Large intestine (tissue), 3 donors: ENCODE measurements at regions not wholly inside any gene's neighbourhood (a gene's known extent, or its start where the extent isn't known, plus 50 kb on each side); places are given as distances from the start of the nearest gene placed in this dataset.

Source experiments
- DNase-seq, 2 donors: peaks; one replicate each; pipeline versions ENCODE4 v3.0.0 to v3.0.0-alpha.2; 2013
- H3K27ac ChIP-seq: one replicate; pipeline ENCODE4 v1.5.1; 2013; ENCODE audit warnings: low read length
- H3K27me3 ChIP-seq: 2 replicates; pipeline ENCODE4 v1.6.1; 2013; ENCODE audit warnings: low read length; ENCODE audit not compliant: control insufficient read depth, insufficient read depth
- H3K36me3 ChIP-seq: 2 replicates; pipeline ENCODE4 v1.6.1; 2013; ENCODE audit warnings: low read length; ENCODE audit not compliant: control insufficient read depth, insufficient read depth
- H3K4me1 ChIP-seq: one replicate; pipeline ENCODE4 v1.6.1; 2013; ENCODE audit warnings: low read length; ENCODE audit not compliant: control insufficient read depth, insufficient read depth
- H3K4me3 ChIP-seq: one replicate; pipeline ENCODE4 v1.5.1; 2013; ENCODE audit warnings: low read length
- H3K9me3 ChIP-seq: one replicate; pipeline ENCODE4 v1.6.1; 2013; ENCODE audit warnings: mild to moderate bottlenecking, low read depth, low read length, moderate library complexity; ENCODE audit not compliant: control insufficient read depth
- WGBS: methylation state at CpG from one replicate; pipeline ENCODE4 v1.1.5; 2013; ENCODE audit warnings: low lambda C conversion rate; ENCODE audit not compliant: insufficient coverage; 5-methylcytosine and 5-hydroxymethylcytosine counted together

DNA sequence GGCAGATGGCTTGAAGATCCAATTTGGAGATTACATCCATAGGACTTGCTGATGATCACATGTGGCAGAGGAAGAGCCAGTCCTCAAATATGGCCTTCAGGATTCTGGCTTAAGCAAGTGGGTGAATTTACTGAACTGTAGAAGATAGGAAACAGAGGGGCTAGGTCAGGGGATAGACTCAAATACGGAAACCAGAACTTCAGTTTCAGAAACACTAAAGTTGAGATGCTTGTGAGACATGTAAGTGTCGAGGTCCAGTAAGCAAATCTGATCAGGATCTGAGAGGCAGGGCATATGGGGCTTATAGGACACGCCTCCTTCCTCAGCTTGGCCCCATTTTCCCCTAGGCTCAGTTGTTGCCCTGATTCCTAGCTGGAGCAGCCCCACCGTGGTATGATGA, 107.7 kb downstream of the LBH start:
- DNase-seq, result no peak
- H3K27ac ChIP-seq, result no peak overlapping the region
- no peaks in the 10 kb centered on the region for H3K9me3 ChIP-seq
- no peaks in the 10 kb centered on the region for H3K4me1 ChIP-seq
- no peaks in the 10 kb centered on the region for H3K36me3 ChIP-seq
- no peak overlapping the region for H3K4me3 ChIP-seq
- no peaks in the 10 kb centered on the region for H3K27me3 ChIP-seq
- 100% methylated on average over 1 of the region's 4 CpGs for WGBS

DNA sequence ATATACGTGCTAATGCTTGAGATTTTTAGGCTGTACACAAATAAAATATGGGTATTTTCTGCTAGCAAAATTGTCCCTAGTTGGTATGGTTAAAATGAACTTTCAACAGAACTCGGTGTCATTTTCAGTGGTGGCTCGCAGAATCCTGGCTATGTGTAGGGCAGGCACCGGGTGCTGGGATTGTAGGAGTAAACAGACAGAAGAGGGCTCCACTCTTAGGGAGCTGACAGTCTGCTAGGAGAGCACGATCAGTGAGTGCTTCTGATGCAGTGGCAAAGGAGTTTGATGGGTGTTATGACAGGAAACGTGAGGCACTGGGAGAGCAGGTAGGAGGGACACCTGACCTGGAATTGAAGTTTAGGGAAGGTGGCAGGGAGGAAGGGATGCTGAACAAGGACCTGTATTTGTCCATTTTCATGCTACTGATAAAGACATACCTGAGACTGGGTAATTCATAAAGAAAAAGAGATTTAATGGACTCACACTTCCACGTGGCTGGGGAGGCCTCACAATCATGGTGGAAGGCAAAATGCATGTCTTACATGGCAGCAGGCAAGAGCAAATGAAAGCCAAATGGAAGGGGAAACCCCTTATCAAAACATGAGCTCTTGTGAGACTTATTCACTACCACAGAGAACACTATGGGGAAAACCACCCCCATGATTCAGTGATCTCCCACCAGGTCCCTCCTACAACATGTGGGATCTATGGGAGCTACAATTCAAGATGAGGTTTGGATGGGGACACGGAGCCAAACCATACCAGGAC, 105.4 kb upstream of the LCLAT1 start:
- DNase-seq, result no peak
- Histone ChIP-seq H3K4me3 (no peak overlapping the region), H3K4me1 (no peaks in the 10 kb centered on the region), H3K36me3 (no peaks in the 10 kb centered on the region), H3K27me3 (no peaks in the 10 kb centered on the region), H3K27ac (no peak overlapping the region), H3K9me3 (no peaks in the 10 kb centered on the region)
- 78% methylated on average over 2 of the region's 8 CpGs for WGBS

DNA sequence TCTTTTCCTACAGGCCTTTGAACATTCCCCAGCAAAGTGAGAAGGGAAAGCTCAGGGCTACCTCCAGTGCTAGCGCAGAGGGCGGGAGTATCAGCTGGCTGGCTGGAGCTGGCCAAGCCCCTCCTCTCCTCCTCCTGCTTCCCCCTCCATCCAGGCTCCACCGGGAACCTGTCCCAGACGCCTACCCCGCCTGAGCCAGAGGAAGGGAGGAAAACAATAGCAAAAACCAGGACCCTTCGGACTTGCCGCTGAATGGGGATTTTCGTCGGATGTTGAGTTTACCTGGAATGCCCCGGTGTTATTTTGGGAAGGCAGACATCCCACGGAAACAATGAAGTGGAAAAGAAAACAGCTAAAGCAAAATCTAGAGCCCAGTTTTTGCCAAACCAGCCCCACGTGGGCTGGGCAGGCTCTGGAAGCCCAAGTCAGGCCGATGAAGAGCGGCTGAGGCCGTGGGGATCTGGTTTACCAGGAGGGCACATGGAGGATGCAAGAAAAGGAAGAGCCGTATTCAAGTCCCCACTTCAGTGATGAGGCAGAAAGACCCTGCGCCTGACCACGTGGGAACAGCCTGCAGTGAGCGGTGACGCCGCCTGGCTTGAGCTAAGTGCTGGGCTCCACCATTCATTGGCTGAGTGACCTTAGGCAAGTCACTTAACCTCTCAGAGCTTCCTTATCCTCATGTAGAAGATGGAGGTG, 100.4 kb upstream of the LCLAT1 start:
- peak in 1 of 2 donors; percentile 16 for DNase-seq
- H3K9me3 ChIP-seq, result no peaks in the 10 kb centered on the region
- no peak overlapping the region for H3K27ac ChIP-seq
- H3K4me3 ChIP-seq, result no peak overlapping the region
- WGBS, result 28% methylated on average over 5 of the region's 21 CpGs
- no peaks in the 10 kb centered on the region for H3K27me3 ChIP-seq
- H3K36me3 ChIP-seq, result no peaks in the 10 kb centered on the region
- no peaks in the 10 kb centered on the region for H3K4me1 ChIP-seq

DNA sequence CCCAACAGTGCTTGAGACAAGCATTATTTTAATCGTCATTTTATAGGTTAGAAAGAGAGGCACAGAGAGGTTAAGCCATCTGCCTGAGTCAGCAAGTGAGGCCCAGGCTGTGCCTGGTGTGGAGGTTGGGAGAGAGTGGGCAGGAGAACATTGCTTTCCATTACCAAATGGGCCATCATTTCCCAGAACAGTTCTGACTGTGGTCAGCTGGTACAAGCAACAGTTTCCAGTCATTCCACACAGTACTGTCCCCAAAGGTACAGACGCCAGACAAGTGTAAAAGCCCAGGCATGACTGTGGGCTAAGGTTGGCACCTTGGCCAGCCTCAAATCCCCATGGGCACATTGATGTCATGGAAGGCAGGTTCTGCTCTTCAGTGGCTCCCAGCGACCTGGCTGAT, 98.2 kb upstream of the LCLAT1 start:
- no peak overlapping the region for H3K4me3 ChIP-seq
- WGBS, result 100% methylated on average over 1 of the region's 3 CpGs
- H3K27ac ChIP-seq, result no peak overlapping the region

DNA sequence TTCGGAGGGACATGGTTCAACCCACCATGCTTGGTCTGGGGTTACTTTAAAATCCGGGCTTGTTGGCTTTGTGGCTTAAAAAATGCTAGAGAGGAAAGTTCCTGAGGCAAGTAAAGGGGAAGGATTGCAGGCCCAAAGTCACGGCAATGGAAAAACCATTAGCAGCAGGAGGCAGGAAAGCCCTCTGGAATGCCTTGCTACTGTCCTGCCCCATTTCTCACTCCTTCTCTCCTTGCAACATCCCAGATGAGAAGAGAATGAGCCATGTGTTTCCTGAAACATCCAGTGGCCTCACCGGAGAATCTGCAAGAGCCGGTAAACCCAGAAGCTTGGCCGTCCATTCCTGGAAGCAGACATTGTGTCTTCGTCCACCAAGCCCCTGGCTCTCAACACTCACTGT, 97.4 kb upstream of the LCLAT1 start:
- no peaks in the 10 kb centered on the region for H3K9me3 ChIP-seq
- H3K36me3 ChIP-seq, result no peaks in the 10 kb centered on the region
- no peaks in the 10 kb centered on the region for H3K27me3 ChIP-seq
- WGBS, result no CpG with 5 or more reads among the region's 7 CpGs
- H3K27ac ChIP-seq, result no peak overlapping the region
- no peaks in the 10 kb centered on the region for H3K4me1 ChIP-seq
- no peak overlapping the region for H3K4me3 ChIP-seq
- DNase-seq, result no peak

More for the DNA sequence above, 98.2 kb upstream of the LCLAT1 start:
- no peak for DNase-seq
- H3K4me1 ChIP-seq, result no peaks in the 10 kb centered on the region
- no peaks in the 10 kb centered on the region for H3K36me3 ChIP-seq
- no peaks in the 10 kb centered on the region for H3K27me3 ChIP-seq
- H3K9me3 ChIP-seq, result no peaks in the 10 kb centered on the region

DNA sequence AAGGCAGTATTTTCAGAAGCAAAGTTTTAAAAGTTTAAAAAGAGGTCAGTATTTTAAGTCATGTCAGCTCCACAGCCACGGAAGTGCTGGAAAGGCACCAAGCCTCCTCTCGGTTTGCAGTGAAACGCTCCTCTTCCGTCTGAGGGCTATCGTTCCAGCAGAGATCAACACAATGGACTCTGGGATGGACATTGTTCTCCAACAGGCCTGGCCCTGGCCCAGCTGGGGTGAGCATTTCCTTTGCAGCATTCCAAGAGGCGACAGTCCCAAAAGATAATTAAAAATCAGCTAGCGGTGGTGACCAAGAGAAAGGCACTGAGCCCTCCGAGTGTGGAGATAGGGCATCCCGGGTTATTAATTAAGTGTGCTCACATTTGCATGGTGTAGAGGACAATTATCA, 95.9 kb upstream of the LCLAT1 start:
- H3K9me3 ChIP-seq, result no peaks in the 10 kb centered on the region
- WGBS, result 84% methylated on average over 4 of the region's 9 CpGs
- no peak overlapping the region for H3K4me3 ChIP-seq

DNA sequence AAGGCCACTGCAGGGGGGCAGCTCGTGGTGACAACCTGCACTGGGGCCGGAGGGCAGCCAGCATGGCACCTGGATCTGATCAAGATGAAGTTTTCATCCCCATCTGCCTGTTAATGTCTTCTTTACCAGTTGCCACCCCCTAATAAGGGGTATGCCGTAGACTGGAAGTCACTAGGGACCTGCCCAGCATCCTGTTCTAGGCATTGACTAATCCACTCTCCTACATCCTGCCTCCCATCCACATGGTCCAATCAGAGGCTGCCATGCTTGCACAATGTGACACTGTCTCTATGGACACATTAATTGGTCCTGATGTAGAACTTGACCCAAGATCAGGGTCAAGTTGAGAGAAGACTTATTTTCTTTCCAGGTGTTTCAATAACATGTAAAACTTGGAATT, 95.1 kb upstream of the LCLAT1 start:
- Histone ChIP-seq H3K4me1 (no peaks in the 10 kb centered on the region), H3K27ac (no peak overlapping the region), H3K9me3 (no peaks in the 10 kb centered on the region), H3K27me3 (no peaks in the 10 kb centered on the region), H3K4me3 (no peak overlapping the region), H3K36me3 (no peaks in the 10 kb centered on the region)
- no CpG with 5 or more reads among the region's 3 CpGs for WGBS
- no peak for DNase-seq

More for the DNA sequence above, 95.9 kb upstream of the LCLAT1 start:
- Histone ChIP-seq H3K4me1 (no peaks in the 10 kb centered on the region), H3K27ac (no peak overlapping the region), H3K27me3 (no peaks in the 10 kb centered on the region), H3K36me3 (no peaks in the 10 kb centered on the region)
- DNase-seq, result no peak

DNA sequence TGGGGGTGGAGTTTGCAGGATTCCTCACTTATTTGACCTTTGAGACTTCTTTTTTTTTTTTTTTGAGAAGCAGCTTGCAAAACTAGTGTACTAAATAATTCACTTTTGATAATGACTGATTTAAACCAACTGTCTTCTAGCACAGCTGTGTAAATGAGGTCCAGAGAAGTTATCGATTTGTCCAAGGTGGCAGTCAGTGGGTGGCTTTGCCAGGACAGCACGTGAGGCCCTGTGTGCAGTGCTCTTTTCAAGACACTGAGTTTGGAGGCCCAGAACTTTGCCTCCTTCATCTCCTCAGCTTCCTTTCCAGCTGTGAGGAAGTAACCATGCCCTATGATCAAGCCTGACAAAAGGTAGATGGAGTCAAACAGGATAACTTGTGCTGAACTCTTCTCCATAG, 92.9 kb upstream of the LCLAT1 start:
- no peak overlapping the region for H3K4me3 ChIP-seq
- no CpG with 5 or more reads among the region's 2 CpGs for WGBS
- no peaks in the 10 kb centered on the region for H3K9me3 ChIP-seq
- no peaks in the 10 kb centered on the region for H3K27me3 ChIP-seq
- H3K36me3 ChIP-seq, result no peaks in the 10 kb centered on the region
- no peak for DNase-seq
- H3K4me1 ChIP-seq, result no peaks in the 10 kb centered on the region
- no peak overlapping the region for H3K27ac ChIP-seq

DNA sequence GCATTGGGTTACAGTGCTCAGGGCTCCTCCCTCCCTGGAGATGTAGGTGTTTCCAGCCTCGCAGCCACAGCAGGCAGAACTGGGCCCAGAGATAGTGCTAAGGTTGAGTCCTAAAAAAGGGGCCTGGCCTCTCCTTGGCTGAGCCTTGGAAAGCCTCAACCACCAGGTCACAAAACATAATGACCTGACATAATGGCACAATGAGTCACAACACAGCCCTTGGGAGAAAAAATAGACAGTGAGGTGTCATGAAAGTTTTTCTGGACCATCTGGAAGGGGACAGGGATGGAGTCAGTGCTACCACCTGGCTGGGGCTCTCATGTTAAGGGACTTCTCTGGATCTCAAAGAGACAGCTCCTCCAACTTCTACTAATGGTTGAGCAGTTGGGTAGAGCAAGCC, 92.4 kb upstream of the LCLAT1 start:
- Histone ChIP-seq H3K27ac (no peak overlapping the region), H3K4me1 (no peaks in the 10 kb centered on the region), H3K9me3 (no peaks in the 10 kb centered on the region), H3K27me3 (no peaks in the 10 kb centered on the region), H3K4me3 (no peak overlapping the region), H3K36me3 (no peaks in the 10 kb centered on the region)
- WGBS, result no CpG with 5 or more reads among the region's 1 CpG
- DNase-seq, result no peak

DNA sequence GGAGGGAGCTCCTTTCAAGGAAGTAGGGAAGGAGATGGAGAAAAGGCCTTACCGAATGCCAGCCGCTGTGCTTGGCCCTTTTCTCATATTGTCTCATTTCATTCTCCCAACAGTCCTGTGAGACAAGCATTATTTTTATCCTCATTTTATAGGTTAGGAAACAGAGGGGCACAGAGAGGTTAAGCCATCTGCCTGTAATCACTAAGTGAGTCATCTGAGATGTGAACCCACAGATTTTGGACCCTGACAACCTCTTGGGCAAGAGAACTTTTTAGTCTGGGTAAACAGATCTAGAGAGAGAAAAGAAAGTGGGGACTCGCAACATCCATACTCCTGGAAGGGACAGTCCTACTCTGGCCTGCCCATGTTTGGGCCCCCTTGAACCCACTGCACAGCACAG, 91.7 kb upstream of the LCLAT1 start:
- Histone ChIP-seq H3K27ac (no peak overlapping the region), H3K4me1 (no peaks in the 10 kb centered on the region), H3K4me3 (no peak overlapping the region), H3K9me3 (no peaks in the 10 kb centered on the region), H3K36me3 (no peaks in the 10 kb centered on the region), H3K27me3 (no peaks in the 10 kb centered on the region)
- DNase-seq, result no peak
- no CpG with 5 or more reads among the region's 3 CpGs for WGBS

DNA sequence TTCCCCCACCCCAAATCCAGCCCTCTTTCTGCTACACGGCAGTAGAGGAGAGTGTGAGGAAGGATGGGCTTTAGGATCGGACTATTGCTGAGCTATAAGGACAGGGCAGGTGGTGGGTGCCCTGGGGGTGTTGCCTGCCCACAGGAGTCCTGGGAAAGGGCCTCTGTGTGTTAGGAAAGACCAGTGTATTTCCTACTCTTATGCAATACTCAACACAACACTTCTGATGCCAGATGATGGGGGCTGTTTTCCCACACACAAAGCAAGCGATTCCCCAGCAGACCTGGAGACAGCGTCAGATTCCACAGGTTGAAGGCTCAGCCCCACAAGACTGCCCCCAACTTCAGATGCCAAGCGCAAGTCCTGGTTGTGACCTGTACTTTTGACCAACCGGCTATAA, 91.0 kb upstream of the LCLAT1 start:
- no peak for DNase-seq
- no peak overlapping the region for H3K27ac ChIP-seq
- no peaks in the 10 kb centered on the region for H3K27me3 ChIP-seq
- no CpG with 5 or more reads among the region's 6 CpGs for WGBS
- no peak overlapping the region for H3K4me3 ChIP-seq
- no peaks in the 10 kb centered on the region for H3K36me3 ChIP-seq
- H3K4me1 ChIP-seq, result no peaks in the 10 kb centered on the region
- no peaks in the 10 kb centered on the region for H3K9me3 ChIP-seq
